ENCODE measurements at regions not wholly inside any gene's neighbourhood (a gene's known extent, or its start where the extent isn't known, plus 50 kb on each side); places are given as distances from the start of the nearest gene placed in this dataset.

DNA sequence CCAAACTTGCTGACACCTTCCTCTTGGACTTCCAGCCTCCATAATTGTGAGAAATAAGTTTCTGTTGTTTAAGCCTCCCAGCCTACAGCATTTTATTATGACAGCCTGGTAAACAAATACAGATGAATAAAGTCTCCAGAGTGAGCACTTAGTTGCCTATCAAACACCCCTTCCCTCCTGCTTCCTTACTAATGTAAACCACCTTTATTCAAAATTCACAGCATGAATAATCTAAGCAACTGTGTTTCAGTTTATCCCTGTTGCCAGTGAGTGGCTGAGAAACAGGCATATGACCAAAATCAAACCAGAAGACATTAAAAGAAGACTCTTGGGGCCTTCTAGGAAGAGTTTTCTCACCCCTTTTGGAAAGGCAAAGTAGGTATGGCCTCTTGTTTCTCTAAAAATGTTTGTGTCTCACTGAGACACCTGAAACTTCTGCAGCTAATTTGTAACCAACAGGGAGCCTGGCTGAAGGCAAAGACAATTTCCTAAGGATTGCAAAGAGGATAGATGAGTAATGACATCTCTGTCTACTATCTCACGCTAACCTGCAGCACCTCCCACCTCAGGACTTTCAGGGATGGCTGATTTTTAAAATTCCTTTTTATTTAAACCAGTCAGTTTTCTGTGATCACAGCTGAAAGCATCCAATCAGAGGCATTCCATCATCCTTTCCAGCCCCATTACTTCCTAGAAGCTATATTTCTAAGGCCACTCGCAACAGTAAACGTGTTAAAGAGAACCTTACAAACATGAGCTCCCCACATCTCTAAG is 61.4 kb upstream of the LRRC55 start:
- no peak overlapping the region for H3K4me3 ChIP-seq (ENCODE audit: low read depth, low read length)
- no peak for DNase-seq (ENCODE audit: low read depth)
- TF ChIP-seq, protein P1, sequence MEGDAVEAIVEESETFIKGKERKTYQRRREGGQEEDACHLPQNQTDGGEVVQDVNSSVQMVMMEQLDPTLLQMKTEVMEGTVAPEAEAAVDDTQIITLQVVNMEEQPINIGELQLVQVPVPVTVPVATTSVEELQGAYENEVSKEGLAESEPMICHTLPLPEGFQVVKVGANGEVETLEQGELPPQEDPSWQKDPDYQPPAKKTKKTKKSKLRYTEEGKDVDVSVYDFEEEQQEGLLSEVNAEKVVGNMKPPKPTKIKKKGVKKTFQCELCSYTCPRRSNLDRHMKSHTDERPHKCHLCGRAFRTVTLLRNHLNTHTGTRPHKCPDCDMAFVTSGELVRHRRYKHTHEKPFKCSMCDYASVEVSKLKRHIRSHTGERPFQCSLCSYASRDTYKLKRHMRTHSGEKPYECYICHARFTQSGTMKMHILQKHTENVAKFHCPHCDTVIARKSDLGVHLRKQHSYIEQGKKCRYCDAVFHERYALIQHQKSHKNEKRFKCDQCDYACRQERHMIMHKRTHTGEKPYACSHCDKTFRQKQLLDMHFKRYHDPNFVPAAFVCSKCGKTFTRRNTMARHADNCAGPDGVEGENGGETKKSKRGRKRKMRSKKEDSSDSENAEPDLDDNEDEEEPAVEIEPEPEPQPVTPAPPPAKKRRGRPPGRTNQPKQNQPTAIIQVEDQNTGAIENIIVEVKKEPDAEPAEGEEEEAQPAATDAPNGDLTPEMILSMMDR (conservative IDR thresholded peaks at IDR 0.05; ENCODE audit: low read depth, low read length), result no peak

DNA sequence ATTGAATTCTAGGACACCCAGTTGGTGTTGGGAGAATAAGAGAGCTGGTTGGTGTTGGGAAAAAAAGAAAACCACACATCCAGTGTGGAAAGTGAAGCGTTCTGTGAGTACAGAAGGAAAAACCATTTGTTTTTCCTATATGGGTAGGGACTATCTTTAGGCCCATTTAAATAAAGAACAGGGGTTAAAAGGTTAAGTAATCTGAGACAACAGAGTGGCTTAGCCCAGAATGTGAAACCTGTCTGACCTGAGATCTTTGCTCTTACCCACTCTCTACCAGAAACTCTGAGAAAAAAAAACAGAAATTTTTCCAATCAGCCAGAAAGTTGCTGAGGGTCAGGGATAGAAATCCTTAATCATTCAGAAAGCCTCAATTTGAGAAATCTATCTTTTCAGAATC is 59.8 kb upstream of the LRRC55 start:
- no peak overlapping the region for H3K4me3 ChIP-seq (ENCODE audit: low read depth, low read length)
- TF ChIP-seq, protein P1 (conservative IDR thresholded peaks at IDR 0.05; ENCODE audit: low read depth, low read length), result no peak
- DNase-seq (ENCODE audit: low read depth), result no peak

- no peak overlapping the region for H3K4me3 ChIP-seq (ENCODE audit: low read depth, low read length)
- DNase-seq (ENCODE audit: low read depth), result no peak
- TF ChIP-seq, protein P1 (conservative IDR thresholded peaks at IDR 0.05; ENCODE audit: low read depth, low read length), result no peak
These were observed 58.2 kb upstream of the LRRC55 start for GRCh38 chr11:57123590-57123989.

DNA sequence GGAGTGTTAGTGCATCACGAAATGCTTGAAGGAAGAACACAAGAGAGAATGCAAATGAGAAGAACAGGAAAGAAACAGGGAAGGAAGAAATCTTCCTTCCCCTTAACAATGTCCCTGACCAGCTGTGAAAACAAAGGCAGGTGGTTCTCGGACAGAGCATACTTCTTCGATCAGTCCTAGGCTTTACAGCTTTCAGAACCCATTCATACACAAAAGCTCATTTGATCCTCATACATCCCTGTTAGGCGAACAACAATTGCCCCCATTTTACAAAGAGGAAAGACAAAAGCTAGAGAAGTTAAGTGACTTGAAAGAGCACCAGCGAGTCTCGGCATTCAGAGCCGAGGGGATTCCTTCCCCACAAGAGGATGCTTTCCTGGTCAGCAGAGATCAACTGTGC is 57.2 kb upstream of the LRRC55 start:
- H3K4me3 ChIP-seq (ENCODE audit: low read depth, low read length), result no peak overlapping the region
- DNase-seq (ENCODE audit: low read depth), result no peak
- TF ChIP-seq, protein P1 (conservative IDR thresholded peaks at IDR 0.05; ENCODE audit: low read depth, low read length), result no peak

DNA sequence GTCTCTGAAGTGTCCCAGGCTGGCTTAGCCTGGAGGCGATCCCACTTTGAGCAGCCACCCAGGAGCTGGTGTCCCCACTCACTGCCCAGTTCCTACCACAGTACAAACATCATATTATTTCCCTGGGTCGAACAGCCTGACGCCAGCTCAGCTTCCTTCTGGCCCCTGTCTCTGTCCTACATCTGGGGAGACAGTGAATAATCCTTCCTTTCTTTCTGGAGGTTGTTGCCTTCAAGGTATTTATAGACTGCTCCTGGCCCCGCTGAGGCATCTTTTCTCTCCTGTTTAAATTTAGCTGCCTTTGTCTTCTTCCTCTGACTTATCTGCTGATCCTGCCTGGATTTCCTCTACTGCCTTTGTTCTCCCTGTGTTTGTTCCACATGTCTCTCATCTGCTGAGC is 56.8 kb upstream of the LRRC55 start:
- no peak for DNase-seq (ENCODE audit: low read depth)
- TF ChIP-seq, protein P1 (conservative IDR thresholded peaks at IDR 0.05; ENCODE audit: low read depth, low read length), result no peak
- no peak overlapping the region for H3K4me3 ChIP-seq (ENCODE audit: low read depth, low read length)

DNA sequence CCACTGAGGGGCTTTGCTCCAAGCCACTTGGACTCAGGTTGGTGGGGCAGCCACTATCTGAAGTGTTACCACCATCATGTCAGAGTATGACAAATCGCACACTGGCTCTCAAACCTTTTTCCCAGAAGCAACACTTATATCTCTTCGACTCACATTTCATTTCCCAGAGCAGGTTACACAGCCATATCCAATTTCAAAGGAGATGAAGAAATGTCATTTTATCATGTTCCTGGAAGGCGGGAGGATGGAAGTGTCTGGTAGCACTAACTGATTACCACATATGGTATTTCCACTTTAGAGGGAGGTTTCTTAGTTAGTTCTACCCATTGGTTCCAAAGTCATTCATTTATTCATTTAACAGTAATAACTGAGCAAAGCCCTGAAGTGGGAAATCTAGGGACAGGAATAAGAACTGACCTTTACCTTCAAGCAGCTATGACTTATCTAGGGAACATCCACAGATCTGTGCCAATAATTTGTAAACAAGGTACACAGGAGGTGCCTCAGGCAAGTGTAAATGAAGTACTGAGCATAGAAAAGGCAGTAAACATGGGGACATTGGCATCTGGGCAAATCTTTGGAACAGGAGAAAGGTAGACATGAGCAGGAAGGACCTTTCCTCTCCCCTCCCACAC is 54.9 kb upstream of the LRRC55 start:
- DNase-seq (ENCODE audit: low read depth), result no peak
- TF ChIP-seq, protein P1 (conservative IDR thresholded peaks at IDR 0.05; ENCODE audit: low read depth, low read length), result no peak
- H3K4me3 ChIP-seq (ENCODE audit: low read depth, low read length), result no peak overlapping the region
